T-helper 17 cell (primary cell): ENCODE measurements at regions not wholly inside any gene's neighbourhood (a gene's known extent, or its start where the extent isn't known, plus 50 kb on each side); places are given as distances from the start of the nearest gene placed in this dataset.

Source experiments
- ATAC-seq: fragments of 150-1000 bp; cut with Tn5 transposase; 2 replicates; pipeline ENCODE4 v1.10.0; 2021; ENCODE audit warnings: mild to moderate bottlenecking, moderate library complexity
- DNase-seq, 3 donors: peaks; one replicate each; pipeline versions ENCODE4 v3.0.0 to v3.0.0-alpha.2; 2020 to 2021
- H3K9me3 ChIP-seq: one replicate; pipeline ENCODE4 v1.7.0; 2013; ENCODE audit warnings: low read length, mild to moderate bottlenecking; ENCODE audit not compliant: control insufficient read depth, poor library complexity, severe bottlenecking
- H3K27ac Mint-ChIP-seq: one replicate; pipeline ENCODE4 v1.8.0; 2022; ENCODE audit warnings: mild to moderate bottlenecking, moderate library complexity, mixed read lengths
- H3K27me3 Mint-ChIP-seq: one replicate; pipeline ENCODE4 v1.8.0; 2022; ENCODE audit warnings: mixed read lengths
- H3K36me3 Mint-ChIP-seq: one replicate; pipeline ENCODE4 v1.8.0; 2022; ENCODE audit warnings: low read depth, mixed read lengths
- H3K4me1 Mint-ChIP-seq: one replicate; pipeline ENCODE4 v1.8.0; 2022; ENCODE audit warnings: mild to moderate bottlenecking, mixed read lengths
- H3K4me3 Mint-ChIP-seq: one replicate; pipeline ENCODE4 v1.8.0; 2022; ENCODE audit warnings: mild to moderate bottlenecking, moderate library complexity, mixed read lengths

GRCh38 chr10:3310016-3310784 lies 137.6 kb upstream of the PITRM1 start:
- no peak overlapping the region for H3K4me3 Mint-ChIP-seq

GRCh38 chr10:3306050-3306449 lies 133.5 kb upstream of the PITRM1 start:
- no peak overlapping the region for H3K4me3 Mint-ChIP-seq
- H3K36me3 Mint-ChIP-seq: peaks cover 3% of the 10 kb centered on the region
- no peak overlapping the region for H3K27ac Mint-ChIP-seq
- H3K4me1 Mint-ChIP-seq: no peaks in the 10 kb centered on the region
- ATAC-seq (no peak), DNase-seq (no peak)
- H3K9me3 ChIP-seq: no peaks in the 10 kb centered on the region
- peaks cover 30% of the 10 kb centered on the region for H3K27me3 Mint-ChIP-seq

More at GRCh38 chr10:3310016-3310784, 137.6 kb upstream of the PITRM1 start:
- Mint-ChIP-seq H3K27ac (no peak overlapping the region), H3K27me3 (peaks cover 58% of the 10 kb centered on the region), H3K4me1 (no peaks in the 10 kb centered on the region), H3K36me3 (peaks cover 3% of the 10 kb centered on the region)
- H3K9me3 ChIP-seq: no peaks in the 10 kb centered on the region
- DNase-seq: no peak
- no peak for ATAC-seq

- no peak overlapping the region for H3K27ac Mint-ChIP-seq
- peaks cover 2% of the 10 kb centered on the region for H3K36me3 Mint-ChIP-seq
Observed at GRCh38 chr10:3295582-3296151, 123.1 kb upstream of the PITRM1 start.

GRCh38 chr10:3294919-3295581 lies 122.5 kb upstream of the PITRM1 start:
- Mint-ChIP-seq H3K27ac (no peak overlapping the region), H3K4me3 (no peak overlapping the region), H3K36me3 (peaks cover 2% of the 10 kb centered on the region), H3K4me1 (no peaks in the 10 kb centered on the region), H3K27me3 (peaks cover 39% of the 10 kb centered on the region)
- DNase-seq (no peak), ATAC-seq (no peak)
- no peaks in the 10 kb centered on the region for H3K9me3 ChIP-seq

More at GRCh38 chr10:3295582-3296151, 123.1 kb upstream of the PITRM1 start:
- no peak for ATAC-seq
- H3K4me1 Mint-ChIP-seq: no peaks in the 10 kb centered on the region
- no peaks in the 10 kb centered on the region for H3K9me3 ChIP-seq
- DNase-seq: no peak
- H3K27me3 Mint-ChIP-seq: peaks cover 39% of the 10 kb centered on the region
- H3K4me3 Mint-ChIP-seq: no peak overlapping the region

GRCh38 chr10:3293581-3294431 lies 121.2 kb upstream of the PITRM1 start:
- peaks cover 39% of the 10 kb centered on the region for H3K27me3 Mint-ChIP-seq
- no peak overlapping the region for H3K27ac Mint-ChIP-seq
- peaks cover 2% of the 10 kb centered on the region for H3K36me3 Mint-ChIP-seq
- no peak overlapping the region for H3K4me3 Mint-ChIP-seq
- no peaks in the 10 kb centered on the region for H3K9me3 ChIP-seq
- DNase-seq: no peak
- ATAC-seq: no peak
- no peaks in the 10 kb centered on the region for H3K4me1 Mint-ChIP-seq

GRCh38 chr10:3292636-3293035 lies 120.1 kb upstream of the PITRM1 start:
- no peak overlapping the region for H3K4me3 Mint-ChIP-seq
- H3K9me3 ChIP-seq: no peaks in the 10 kb centered on the region
- ATAC-seq (no peak), DNase-seq (no peak)
- peaks cover 2% of the 10 kb centered on the region for H3K36me3 Mint-ChIP-seq
- H3K27me3 Mint-ChIP-seq: peaks cover 40% of the 10 kb centered on the region
- no peak overlapping the region for H3K27ac Mint-ChIP-seq
- H3K4me1 Mint-ChIP-seq: no peaks in the 10 kb centered on the region

- Mint-ChIP-seq H3K27ac (no peak overlapping the region), H3K36me3 (peaks cover 2% of the 10 kb centered on the region), H3K27me3 (peaks cover 28% of the 10 kb centered on the region), H3K4me1 (no peaks in the 10 kb centered on the region), H3K4me3 (no peak overlapping the region)
- no peak for DNase-seq
- H3K9me3 ChIP-seq: no peaks in the 10 kb centered on the region
- ATAC-seq: no peak
Observed at GRCh38 chr10:3290550-3290949, 118.0 kb upstream of the PITRM1 start.

GRCh38 chr10:3287572-3288445 lies 115.2 kb upstream of the PITRM1 start:
- DNase-seq: no peak
- Mint-ChIP-seq H3K27me3 (peaks cover 9% of the 10 kb centered on the region), H3K36me3 (no peaks in the 10 kb centered on the region), H3K4me3 (no peak overlapping the region), H3K27ac (no peak overlapping the region), H3K4me1 (peaks cover 2% of the 10 kb centered on the region)
- H3K9me3 ChIP-seq: no peaks in the 10 kb centered on the region
- no peak for ATAC-seq

- H3K27ac Mint-ChIP-seq: no peak overlapping the region
- H3K4me1 Mint-ChIP-seq: peaks cover 7% of the 10 kb centered on the region
- DNase-seq (no peak), ATAC-seq (no peak)
- H3K27me3 Mint-ChIP-seq: peaks cover 34% of the 10 kb centered on the region
- H3K36me3 Mint-ChIP-seq: peaks cover 2% of the 10 kb centered on the region
- H3K4me3 Mint-ChIP-seq: no peak overlapping the region
- H3K9me3 ChIP-seq: no peaks in the 10 kb centered on the region
Observed at GRCh38 chr10:3282674-3283017, 110.1 kb upstream of the PITRM1 start.

- no peaks in the 10 kb centered on the region for H3K9me3 ChIP-seq
- H3K36me3 Mint-ChIP-seq: peaks cover 2% of the 10 kb centered on the region
- H3K27me3 Mint-ChIP-seq: peaks cover 35% of the 10 kb centered on the region
- peaks cover 7% of the 10 kb centered on the region for H3K4me1 Mint-ChIP-seq
- DNase-seq (no peak), ATAC-seq (no peak)
- no peak overlapping the region for H3K27ac Mint-ChIP-seq
- H3K4me3 Mint-ChIP-seq: no peak overlapping the region
Observed at GRCh38 chr10:3281941-3282673, 109.5 kb upstream of the PITRM1 start.

- ATAC-seq: no peak
- no peaks in the 10 kb centered on the region for H3K9me3 ChIP-seq
- no peak overlapping the region for H3K4me3 Mint-ChIP-seq
- peaks cover 9% of the 10 kb centered on the region for H3K4me1 Mint-ChIP-seq
- H3K27ac Mint-ChIP-seq: no peak overlapping the region
- no peak for DNase-seq
- peaks cover 43% of the 10 kb centered on the region for H3K27me3 Mint-ChIP-seq
- peaks cover 2% of the 10 kb centered on the region for H3K36me3 Mint-ChIP-seq
Observed at GRCh38 chr10:3278771-3279170, 106.2 kb upstream of the PITRM1 start.

GRCh38 chr10:3277566-3277965 lies 105.0 kb upstream of the PITRM1 start:
- Mint-ChIP-seq H3K36me3 (peaks cover 2% of the 10 kb centered on the region), H3K27ac (no peak overlapping the region), H3K4me3 (no peak overlapping the region), H3K27me3 (peaks cover 52% of the 10 kb centered on the region), H3K4me1 (peaks cover 7% of the 10 kb centered on the region)
- DNase-seq (no peak), ATAC-seq (no peak)
- H3K9me3 ChIP-seq: no peaks in the 10 kb centered on the region
